Uterus (tissue), 3 donors: ENCODE measurements at regions not wholly inside any gene's neighbourhood (a gene's known extent, or its start where the extent isn't known, plus 50 kb on each side); places are given as distances from the start of the nearest gene placed in this dataset.
A peak's percentile ranks its signal among the peaks of the same experiment; 100 is the strongest.

ENCODE experiments used
- DNase-seq, 2 donors: peaks; one replicate each; pipeline ENCODE4 v3.0.0-alpha.2; 2019 to 2020
- H3K27ac ChIP-seq, 2 donors: fragments of 200-600 bp; sonication (generic); 1 replicate in 1 of 2; 2 replicates in 1 of 2; pipeline ENCODE4 v1.5.1; 2016 to 2018
- H3K27me3 ChIP-seq, 2 donors: fragments of 200-600 bp; sonication (generic); one replicate each; pipeline ENCODE4 v1.5.1; 2018 to 2019; ENCODE audit warnings: control low read depth in 1 of 2
- H3K36me3 ChIP-seq, 2 donors: fragments of 200-600 bp; sonication (generic); one replicate each; pipeline ENCODE4 v1.5.1; 2019; ENCODE audit warnings: control low read depth in 1 of 2
- H3K4me1 ChIP-seq, 2 donors: fragments of 200-600 bp; sonication (generic); one replicate each; pipeline ENCODE4 v1.5.1; 2018 to 2019; ENCODE audit warnings: control low read depth in 1 of 2
- H3K4me3 ChIP-seq, 2 donors: fragments of 200-600 bp; sonication (generic); 1 replicate in 1 of 2; 2 replicates in 1 of 2; pipeline ENCODE4 v1.5.1; 2018 to 2019; ENCODE audit warnings: mild to moderate bottlenecking in 1 of 2
- H3K9me3 ChIP-seq, 2 donors: fragments of 200-600 bp; sonication (generic); one replicate each; pipeline ENCODE4 v1.5.1; 2019; ENCODE audit warnings: control low read depth in 1 of 2
- POLR2A ChIP-seq, 2 donors: fragments of 450-650 bp; IDR thresholded peaks; one replicate each; pipeline ENCODE4 v1.6.1; 2016; ENCODE audit warnings: antibody characterized with exemption in 2 of 2, mild to moderate bottlenecking in 1 of 2, moderate library complexity in 1 of 2
- intact Hi-C: fragments of 100-400 bp; cut with DNase I; formaldehyde crosslinking; loops from one replicate; pipeline ENCODE4 v1.15.1; 2023; ENCODE audit warnings: low total_unique reads
- TF ChIP-seq, protein P1 (sequence below), 4 experiments: fragments of 200-600 bp in 2 of 4; fragments of 450-650 bp in 2 of 4; sonication (generic) in 2 of 4; IDR thresholded peaks; one replicate each; pipeline ENCODE4 v1.5.1; 2016 to 2019; ENCODE audit warnings: antibody characterized with exemption in 4 of 4, mild to moderate bottlenecking in 2 of 4, moderate library complexity in 1 of 4
- donor health status: DM: yes; HTN: yes; CAD: no.

DNA sequence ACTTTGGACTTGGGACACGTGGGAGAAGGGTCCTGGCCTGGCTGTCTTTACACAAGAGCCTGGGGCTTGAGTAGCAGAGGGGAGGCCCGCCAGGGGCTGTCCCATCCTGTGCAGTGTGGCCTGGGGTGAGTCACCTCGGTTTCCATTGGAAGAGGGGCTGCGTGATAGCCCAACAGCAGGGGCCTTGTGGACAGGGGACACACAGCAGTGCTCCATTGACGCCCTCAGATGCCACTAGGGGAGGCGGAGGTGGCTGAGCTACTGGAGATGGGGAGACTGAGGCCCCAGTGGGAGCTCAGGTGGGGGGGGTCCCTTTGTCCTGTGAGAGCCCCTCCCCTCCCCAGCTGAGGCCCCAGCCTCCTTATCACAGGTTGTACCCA, 50.0 kb upstream of the RNU6ATAC start:
- no peak overlapping the region for H3K4me3 ChIP-seq
- no peaks in the 10 kb centered on the region for H3K36me3 ChIP-seq
- no peak overlapping the region for H3K27ac ChIP-seq
- peak in 1 of 2 donors; percentile 15 for DNase-seq
- H3K27me3 ChIP-seq, result no peaks in the 10 kb centered on the region
- TF ChIP-seq POLR2A (IDR thresholded peaks at IDR 0.05), result no peak
- TF ChIP-seq, protein P1, sequence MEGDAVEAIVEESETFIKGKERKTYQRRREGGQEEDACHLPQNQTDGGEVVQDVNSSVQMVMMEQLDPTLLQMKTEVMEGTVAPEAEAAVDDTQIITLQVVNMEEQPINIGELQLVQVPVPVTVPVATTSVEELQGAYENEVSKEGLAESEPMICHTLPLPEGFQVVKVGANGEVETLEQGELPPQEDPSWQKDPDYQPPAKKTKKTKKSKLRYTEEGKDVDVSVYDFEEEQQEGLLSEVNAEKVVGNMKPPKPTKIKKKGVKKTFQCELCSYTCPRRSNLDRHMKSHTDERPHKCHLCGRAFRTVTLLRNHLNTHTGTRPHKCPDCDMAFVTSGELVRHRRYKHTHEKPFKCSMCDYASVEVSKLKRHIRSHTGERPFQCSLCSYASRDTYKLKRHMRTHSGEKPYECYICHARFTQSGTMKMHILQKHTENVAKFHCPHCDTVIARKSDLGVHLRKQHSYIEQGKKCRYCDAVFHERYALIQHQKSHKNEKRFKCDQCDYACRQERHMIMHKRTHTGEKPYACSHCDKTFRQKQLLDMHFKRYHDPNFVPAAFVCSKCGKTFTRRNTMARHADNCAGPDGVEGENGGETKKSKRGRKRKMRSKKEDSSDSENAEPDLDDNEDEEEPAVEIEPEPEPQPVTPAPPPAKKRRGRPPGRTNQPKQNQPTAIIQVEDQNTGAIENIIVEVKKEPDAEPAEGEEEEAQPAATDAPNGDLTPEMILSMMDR (IDR thresholded peaks at IDR 0.05), result no peak
- no peaks in the 10 kb centered on the region for H3K4me1 ChIP-seq
- no peaks in the 10 kb centered on the region for H3K9me3 ChIP-seq
- intact Hi-C loops, result no loop called here

DNA sequence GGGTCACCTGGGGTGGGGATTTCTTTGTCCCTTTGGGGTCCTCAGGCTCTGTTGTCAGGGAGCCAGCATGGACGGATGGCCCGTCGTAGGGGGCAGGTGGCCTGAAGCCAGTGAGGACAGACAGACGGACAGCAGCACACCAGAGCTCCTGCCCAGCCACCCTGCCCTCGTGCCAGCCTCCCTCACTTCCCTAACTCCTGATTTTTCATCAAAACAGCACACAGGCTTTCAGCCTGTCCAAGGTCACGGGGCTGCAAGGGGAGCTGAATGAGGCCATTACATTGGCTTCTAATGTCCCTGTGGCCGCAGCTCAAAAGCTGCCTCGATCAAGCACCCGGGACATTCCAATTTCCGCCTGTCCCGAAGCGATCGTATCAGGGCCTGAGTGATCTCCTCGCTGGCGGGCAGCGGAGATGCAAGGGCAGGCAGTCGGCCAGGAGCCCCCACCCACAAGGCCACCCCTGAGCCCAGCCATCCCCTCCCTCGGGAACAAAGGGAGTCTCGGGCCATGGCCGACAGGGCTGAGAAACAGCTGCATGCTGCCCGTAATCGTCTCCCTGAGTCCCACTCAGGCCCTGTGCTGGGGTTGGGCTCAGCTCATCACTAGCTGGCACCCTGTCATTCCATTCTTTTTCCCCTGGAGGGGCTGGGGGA, 50.5 kb upstream of the RNU6ATAC start:
- peak overlapping the region in 1 of 2 donors; percentile 27 for H3K27ac ChIP-seq
- no peaks in the 10 kb centered on the region for H3K9me3 ChIP-seq
- no peaks in the 10 kb centered on the region for H3K36me3 ChIP-seq
- no peak for TF ChIP-seq POLR2A (IDR thresholded peaks at IDR 0.05)
- TF ChIP-seq, protein P1 (IDR thresholded peaks at IDR 0.05), result no peak
- DNase-seq, result no peak
- H3K27me3 ChIP-seq, result no peaks in the 10 kb centered on the region
- intact Hi-C loops, result no loop called here
- no peak overlapping the region for H3K4me3 ChIP-seq
- no peaks in the 10 kb centered on the region for H3K4me1 ChIP-seq

DNA sequence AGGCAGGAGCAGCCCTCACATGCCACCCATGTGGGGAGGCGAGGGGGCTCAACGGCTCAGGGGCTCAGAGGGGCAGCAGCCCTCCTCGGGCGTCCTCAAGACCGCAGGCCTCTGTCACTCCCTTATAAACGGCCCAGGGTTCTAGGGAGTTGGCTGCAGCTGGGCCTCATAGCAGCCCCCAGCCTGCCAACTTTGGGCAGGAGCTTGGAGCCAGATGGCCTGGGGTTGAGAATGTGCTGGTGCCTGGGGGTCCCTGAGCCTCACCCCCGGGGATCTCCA, 51.0 kb upstream of the RNU6ATAC start:
- intact Hi-C loops, result no loop called here
- Histone ChIP-seq H3K9me3 (no peaks in the 10 kb centered on the region), H3K4me3 (no peak overlapping the region), H3K27ac (peak overlapping the region in 1 of 2 donors; percentile 27), H3K4me1 (no peaks in the 10 kb centered on the region), H3K36me3 (no peaks in the 10 kb centered on the region), H3K27me3 (no peaks in the 10 kb centered on the region)
- no peak for TF ChIP-seq POLR2A (IDR thresholded peaks at IDR 0.05)
- TF ChIP-seq, protein P1 (IDR thresholded peaks at IDR 0.05), result no peak
- no peak for DNase-seq

DNA sequence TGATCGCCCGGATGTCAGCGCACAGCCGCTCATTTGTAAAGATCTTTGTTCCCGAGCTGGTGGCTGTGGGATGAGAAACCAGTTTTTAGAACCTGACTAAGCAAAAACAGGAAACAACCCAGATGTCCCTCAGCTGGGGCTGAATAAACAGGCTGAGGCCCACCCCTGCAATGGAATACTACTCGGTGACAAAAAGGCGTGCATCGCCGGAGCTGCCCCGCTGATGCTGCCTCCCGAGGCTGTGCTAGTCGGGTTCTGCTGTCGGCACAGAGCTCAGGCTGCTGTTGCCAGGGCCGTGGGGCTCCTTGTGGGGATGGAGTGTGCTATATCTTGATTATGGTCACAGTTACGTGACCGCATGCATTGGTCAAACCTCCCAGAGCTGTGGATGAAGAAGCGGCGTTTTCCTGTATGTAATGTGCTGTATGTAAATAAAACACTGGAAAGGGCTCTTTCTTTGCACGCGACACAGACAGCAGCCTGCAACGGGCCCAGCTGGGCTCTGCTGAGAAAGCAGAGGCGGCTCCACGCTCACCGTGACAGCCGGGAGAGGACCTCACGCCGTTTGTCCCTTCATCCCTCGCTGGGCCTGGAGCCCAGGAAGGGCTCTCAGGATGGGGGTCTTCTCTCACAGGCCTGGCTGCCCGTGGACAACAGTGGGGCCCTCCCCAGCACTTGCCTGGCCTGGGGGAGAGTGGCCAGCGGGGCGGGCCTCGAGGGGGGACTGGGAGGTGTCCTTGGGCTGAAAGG, 51.5 kb upstream of the RNU6ATAC start:
- Histone ChIP-seq H3K36me3 (no peaks in the 10 kb centered on the region), H3K4me1 (no peaks in the 10 kb centered on the region), H3K27me3 (no peaks in the 10 kb centered on the region), H3K4me3 (no peak overlapping the region), H3K9me3 (no peaks in the 10 kb centered on the region), H3K27ac (peak overlapping the region in 1 of 2 donors; percentile 27)
- DNase-seq, result no peak
- TF ChIP-seq, protein P1 (IDR thresholded peaks at IDR 0.05), result no peak
- TF ChIP-seq POLR2A (IDR thresholded peaks at IDR 0.05), result no peak
- intact Hi-C loops, result no loop called here

DNA sequence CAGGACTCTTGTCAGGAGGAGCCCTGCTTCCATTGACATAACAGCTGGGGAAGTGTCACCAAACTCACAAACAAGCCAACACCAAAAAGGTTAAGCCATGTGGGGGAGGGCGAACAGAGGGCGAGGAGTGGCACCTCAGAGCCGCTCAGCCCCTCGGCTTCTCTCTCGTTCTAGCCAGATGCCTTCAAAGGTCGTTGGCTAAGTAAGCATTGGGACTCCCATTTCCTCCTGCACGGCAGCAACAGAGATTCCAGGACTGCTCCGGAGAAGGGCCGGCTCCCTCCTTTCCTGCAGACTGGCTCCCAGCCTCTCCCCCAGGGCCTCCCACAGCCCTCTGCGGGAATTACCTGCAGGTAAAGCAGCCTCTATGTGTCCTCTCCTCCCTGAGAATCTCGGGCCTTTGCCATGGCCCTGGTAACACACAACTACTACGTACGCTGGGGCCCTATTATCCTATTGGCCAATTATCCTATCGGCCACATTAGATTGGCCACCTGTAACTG, 52.1 kb upstream of the RNU6ATAC start:
- TF ChIP-seq, protein P1 (IDR thresholded peaks at IDR 0.05), result no peak
- no peak for TF ChIP-seq POLR2A (IDR thresholded peaks at IDR 0.05)
- intact Hi-C loops, result no loop called here
- Histone ChIP-seq H3K27ac (no peak overlapping the region), H3K9me3 (no peaks in the 10 kb centered on the region), H3K27me3 (no peaks in the 10 kb centered on the region), H3K4me3 (no peak overlapping the region), H3K4me1 (no peaks in the 10 kb centered on the region), H3K36me3 (no peaks in the 10 kb centered on the region)
- DNase-seq, result no peak
